Left ventricle myocardium inferior (tissue), 1 donor: ENCODE measurements at regions not wholly inside any gene's neighbourhood (a gene's known extent, or its start where the extent isn't known, plus 50 kb on each side); places are given as distances from the start of the nearest gene placed in this dataset.

Experiments
- DNase-seq: peaks from one replicate; pipeline ENCODE4 v3.0.0-alpha.2; 2020
- H3K27ac ChIP-seq: fragments of 200-600 bp; replicated peaks from 2 replicates; pipeline ENCODE4 v1.8.0; 2021
- H3K27me3 ChIP-seq: fragments of 200-600 bp; 2 replicates; pipeline ENCODE4 v1.8.0; 2021; ENCODE audit warnings: low read depth
- H3K36me3 ChIP-seq: fragments of 200-600 bp; 2 replicates; pipeline ENCODE4 v1.8.0; 2021
- H3K4me1 ChIP-seq: fragments of 200-600 bp; 2 replicates; pipeline ENCODE4 v1.8.0; 2021
- H3K4me3 ChIP-seq: fragments of 200-600 bp; 2 replicates; pipeline ENCODE4 v1.8.0; 2021; ENCODE audit warnings: mild to moderate bottlenecking, moderate library complexity
- H3K9me3 ChIP-seq: fragments of 200-600 bp; replicated peaks from 2 replicates; pipeline ENCODE4 v1.8.0; 2021
- intact Hi-C: fragments of 100-400 bp; cut with micrococcal nuclease; formaldehyde crosslinking; loops from one replicate; pipeline ENCODE4 v1.11.0; 2022
- TF ChIP-seq, protein P1 (sequence below): fragments of 200-600 bp; IDR thresholded peaks from 2 replicates; pipeline ENCODE4 v1.8.0; 2021; ENCODE audit warnings: antibody characterized with exemption, mild to moderate bottlenecking, borderline replicate concordance
- donor health status: DM: no; HTN: yes; CAD: no; lungs with severe emphysema.

- no peak for DNase-seq
- H3K27ac ChIP-seq, result no peak overlapping the region
Observed at GRCh38 chr17:73972056-73972455, 231.4 kb upstream of the RPL38 start.

DNA sequence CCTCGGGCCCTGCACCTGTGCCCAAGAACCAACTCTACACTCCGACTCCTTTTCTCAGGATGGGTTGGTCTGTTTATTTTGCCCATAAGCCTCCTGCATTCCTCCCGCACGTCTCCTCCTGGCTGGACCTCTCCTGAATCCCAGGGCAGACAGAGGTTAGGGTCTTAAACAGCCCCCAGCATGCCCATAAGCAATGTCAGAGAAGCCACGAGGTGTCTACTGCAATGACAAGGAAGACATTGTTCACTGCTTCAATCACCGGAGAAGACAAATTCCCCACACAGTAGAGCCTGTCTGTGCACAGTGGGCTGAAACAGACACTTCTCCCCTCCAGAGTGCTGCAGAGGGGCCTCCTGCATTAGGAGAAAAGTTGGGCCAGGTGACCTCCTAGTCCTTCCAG, 230.6 kb upstream of the RPL38 start:
- DNase-seq, result no peak
- no peaks in the 10 kb centered on the region for H3K9me3 ChIP-seq
- no peaks in the 10 kb centered on the region for H3K36me3 ChIP-seq
- no peak overlapping the region for H3K4me3 ChIP-seq
- H3K27me3 ChIP-seq, result peaks cover 89% of the 10 kb centered on the region
- TF ChIP-seq, protein P1, sequence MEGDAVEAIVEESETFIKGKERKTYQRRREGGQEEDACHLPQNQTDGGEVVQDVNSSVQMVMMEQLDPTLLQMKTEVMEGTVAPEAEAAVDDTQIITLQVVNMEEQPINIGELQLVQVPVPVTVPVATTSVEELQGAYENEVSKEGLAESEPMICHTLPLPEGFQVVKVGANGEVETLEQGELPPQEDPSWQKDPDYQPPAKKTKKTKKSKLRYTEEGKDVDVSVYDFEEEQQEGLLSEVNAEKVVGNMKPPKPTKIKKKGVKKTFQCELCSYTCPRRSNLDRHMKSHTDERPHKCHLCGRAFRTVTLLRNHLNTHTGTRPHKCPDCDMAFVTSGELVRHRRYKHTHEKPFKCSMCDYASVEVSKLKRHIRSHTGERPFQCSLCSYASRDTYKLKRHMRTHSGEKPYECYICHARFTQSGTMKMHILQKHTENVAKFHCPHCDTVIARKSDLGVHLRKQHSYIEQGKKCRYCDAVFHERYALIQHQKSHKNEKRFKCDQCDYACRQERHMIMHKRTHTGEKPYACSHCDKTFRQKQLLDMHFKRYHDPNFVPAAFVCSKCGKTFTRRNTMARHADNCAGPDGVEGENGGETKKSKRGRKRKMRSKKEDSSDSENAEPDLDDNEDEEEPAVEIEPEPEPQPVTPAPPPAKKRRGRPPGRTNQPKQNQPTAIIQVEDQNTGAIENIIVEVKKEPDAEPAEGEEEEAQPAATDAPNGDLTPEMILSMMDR, result no peak
- no peak overlapping the region for H3K27ac ChIP-seq
- peaks cover under 1% of the 10 kb centered on the region for H3K4me1 ChIP-seq
- intact Hi-C loops, result no loop called here

More at GRCh38 chr17:73972056-73972455, 231.4 kb upstream of the RPL38 start:
- H3K9me3 ChIP-seq, result no peaks in the 10 kb centered on the region
- no peak overlapping the region for H3K4me3 ChIP-seq
- peaks cover 85% of the 10 kb centered on the region for H3K27me3 ChIP-seq
- intact Hi-C loops, result no loop called here
- H3K36me3 ChIP-seq, result no peaks in the 10 kb centered on the region
- H3K4me1 ChIP-seq, result peaks cover 8% of the 10 kb centered on the region
- TF ChIP-seq, protein P1, result no peak

- no peak overlapping the region for H3K27ac ChIP-seq
- intact Hi-C loops, result no loop called here
- H3K36me3 ChIP-seq, result no peaks in the 10 kb centered on the region
- peak; percentile 31 for DNase-seq
- TF ChIP-seq, protein P1, result no peak
- H3K9me3 ChIP-seq, result no peaks in the 10 kb centered on the region
- H3K27me3 ChIP-seq, result peaks cover 89% of the 10 kb centered on the region
- no peaks in the 10 kb centered on the region for H3K4me1 ChIP-seq
- no peak overlapping the region for H3K4me3 ChIP-seq
Observed at GRCh38 chr17:73973586-73974409, 229.7 kb upstream of the RPL38 start.

- H3K27ac ChIP-seq, result no peak overlapping the region
Observed at GRCh38 chr17:73974536-73974935, 228.9 kb upstream of the RPL38 start.

GRCh38 chr17:73976147-73976546, 227.3 kb upstream of the RPL38 start:
- Histone ChIP-seq H3K27me3 (peaks cover 87% of the 10 kb centered on the region), H3K36me3 (no peaks in the 10 kb centered on the region), H3K27ac (no peak overlapping the region), H3K4me3 (no peak overlapping the region), H3K4me1 (no peaks in the 10 kb centered on the region), H3K9me3 (no peaks in the 10 kb centered on the region)
- intact Hi-C loops, result no loop called here
- DNase-seq, result no peak
- TF ChIP-seq, protein P1, result no peak

More at GRCh38 chr17:73974536-73974935, 228.9 kb upstream of the RPL38 start:
- Histone ChIP-seq H3K9me3 (no peaks in the 10 kb centered on the region), H3K4me1 (no peaks in the 10 kb centered on the region), H3K36me3 (no peaks in the 10 kb centered on the region), H3K4me3 (no peak overlapping the region), H3K27me3 (peaks cover 89% of the 10 kb centered on the region)
- TF ChIP-seq, protein P1, result no peak
- intact Hi-C loops, result no loop called here
- no peak for DNase-seq
